ENCODE measurements at regions not wholly inside any gene's neighbourhood (a gene's known extent, or its start where the extent isn't known, plus 50 kb on each side); places are given as distances from the start of the nearest gene placed in this dataset.
"Not testable (repeated sequence)": the region's sequence is repeated elsewhere in the genome, so short reads cannot be mapped to it uniquely, and the experiment has no call there.

GRCh38 chr6:80508885-80509630, 402.6 kb downstream of the BCKDHB start:
- DNase-seq (ENCODE audit: low spot score): no peak

DNA sequence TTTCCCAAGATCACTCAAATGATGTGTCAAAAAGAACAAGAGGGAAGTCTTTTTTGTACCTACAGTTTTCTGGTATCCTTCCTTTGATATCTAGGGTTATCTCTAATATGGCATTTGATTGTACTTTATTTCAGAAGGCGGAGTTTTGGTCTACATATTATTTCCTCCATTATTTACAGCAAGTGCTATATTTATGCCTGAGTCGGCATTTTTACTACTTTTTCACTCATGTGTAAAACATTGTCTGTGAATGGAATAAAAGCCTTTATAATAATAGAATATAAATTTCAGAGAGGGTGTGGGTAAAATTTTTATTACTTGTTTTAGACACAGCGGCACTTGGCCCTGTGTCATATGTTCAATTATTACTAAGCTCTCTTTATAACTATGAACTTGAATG, 398.4 kb downstream of the BCKDHB start:
- no peak for DNase-seq (ENCODE audit: low spot score)

GRCh38 chr6:80503660-80504059, 397.2 kb downstream of the BCKDHB start:
- no peak for DNase-seq (ENCODE audit: low spot score)

- no peak for DNase-seq (ENCODE audit: low spot score)
Measured at GRCh38 chr6:80502871-80503270, 396.4 kb downstream of the BCKDHB start.

DNA sequence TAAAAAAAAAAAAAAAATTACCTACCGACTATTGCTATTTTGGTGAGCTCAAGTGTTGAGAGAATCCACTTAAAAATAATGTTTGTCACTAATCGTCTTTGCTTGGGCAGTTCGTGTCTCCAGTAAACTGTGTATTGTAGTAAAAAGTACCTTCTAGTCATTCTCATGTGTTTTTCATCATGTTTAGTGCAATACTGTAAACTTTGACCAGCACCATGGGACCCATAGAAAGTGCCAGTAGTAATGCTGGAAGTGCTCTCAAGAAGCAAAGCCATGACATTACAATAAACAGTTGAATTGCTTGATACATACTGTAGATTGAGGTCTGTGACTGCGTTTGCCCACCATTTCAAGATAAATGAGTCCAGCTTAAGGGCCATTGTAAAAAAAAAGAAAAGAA, 395.2 kb downstream of the BCKDHB start:
- DNase-seq (ENCODE audit: low spot score): no peak

GRCh38 chr6:80497696-80498486, 391.4 kb downstream of the BCKDHB start:
- DNase-seq (ENCODE audit: low spot score): not testable (repeated sequence)

DNA sequence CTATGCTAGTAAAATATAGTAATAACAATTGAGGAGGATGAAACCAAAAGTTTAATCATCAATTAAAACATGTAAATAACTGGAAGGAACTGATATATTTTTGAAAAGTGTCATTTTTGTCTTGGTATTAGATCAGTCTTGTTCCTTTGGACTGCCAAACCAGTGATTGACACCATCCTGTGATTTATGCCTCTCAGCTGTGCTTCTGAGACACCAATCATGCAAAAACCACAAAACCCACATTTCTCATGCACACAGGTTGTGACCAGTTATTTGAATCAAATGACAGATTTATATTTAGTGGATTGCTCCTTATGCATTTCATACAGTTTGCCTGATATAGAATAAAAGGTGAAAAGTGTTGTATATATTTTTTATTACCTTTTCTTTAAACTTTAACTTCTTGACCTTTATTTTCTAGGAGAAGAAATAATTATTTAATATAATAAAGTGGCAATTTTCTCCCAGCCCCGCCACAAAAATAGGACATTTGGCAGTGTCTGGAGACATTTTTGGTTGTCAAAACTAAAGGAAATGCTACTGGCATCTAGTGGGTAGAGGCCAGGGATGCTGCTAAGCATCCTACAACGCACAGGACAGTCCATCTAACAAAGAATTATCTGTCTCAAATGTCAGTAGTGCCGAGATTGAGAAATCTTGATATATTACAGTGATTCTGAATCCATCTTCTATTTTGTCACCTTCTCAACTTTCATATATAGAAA, 383.6 kb downstream of the BCKDHB start:
- DNase-seq (ENCODE audit: low spot score): no peak

DNA sequence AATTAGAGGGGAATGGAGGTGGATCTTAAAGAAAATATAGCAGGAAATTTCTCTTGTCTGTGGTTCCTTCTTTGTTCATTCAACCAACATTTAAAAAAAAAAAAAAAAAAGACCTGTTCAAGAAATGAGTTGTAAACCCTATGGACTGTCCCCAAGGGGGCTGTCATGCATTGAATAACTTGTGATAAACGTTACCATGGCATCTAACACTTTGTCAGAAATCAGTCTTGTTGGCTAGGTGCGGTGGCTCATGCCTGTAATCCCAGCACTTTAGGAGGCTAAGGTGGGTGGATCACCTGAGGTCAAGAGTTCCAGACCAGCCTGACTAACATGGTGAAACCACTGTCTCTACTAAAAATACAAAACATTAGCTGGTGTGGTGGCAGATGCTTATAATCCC, 381.7 kb downstream of the BCKDHB start:
- DNase-seq (ENCODE audit: low spot score): no peak

DNA sequence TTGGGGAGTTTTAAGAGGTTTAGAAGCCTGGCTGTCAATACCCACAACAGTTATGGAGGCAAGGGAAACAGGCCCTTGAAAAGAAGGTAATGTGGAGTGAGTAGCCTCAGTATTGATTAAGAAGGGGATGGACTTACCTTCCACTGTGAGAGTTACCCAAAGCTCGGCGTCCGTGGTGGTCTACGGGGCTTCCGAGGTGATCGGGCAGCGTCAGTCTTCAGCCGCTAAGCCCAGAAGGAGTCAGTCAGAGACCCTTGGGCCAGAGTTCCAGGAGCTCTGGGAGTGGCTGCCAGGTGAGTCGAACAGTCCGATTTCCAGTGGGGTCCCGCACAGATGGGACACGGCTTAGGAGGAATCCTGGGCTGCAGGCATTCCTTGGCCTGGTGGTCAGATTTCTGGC, 379.0 kb downstream of the BCKDHB start:
- not testable (repeated sequence) for DNase-seq (ENCODE audit: low spot score)

DNA sequence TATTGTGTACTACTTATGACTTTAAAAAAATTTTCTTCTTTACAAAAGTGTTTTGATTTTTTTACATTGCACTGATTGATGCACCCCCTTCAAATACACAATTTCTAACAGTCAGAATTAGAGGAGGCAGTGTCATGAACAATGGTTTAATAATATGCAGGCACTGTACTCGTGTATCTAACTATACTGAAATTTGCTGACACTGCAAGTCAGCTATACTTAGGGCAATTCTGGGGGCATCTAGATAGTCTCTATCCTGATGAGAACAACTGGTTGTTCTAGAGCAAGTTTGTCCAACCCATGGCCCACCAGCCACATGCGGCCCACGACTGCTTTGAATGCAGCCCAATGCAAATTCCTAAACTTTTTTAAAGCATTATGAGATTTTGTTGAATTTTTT, 375.6 kb downstream of the BCKDHB start:
- no peak for DNase-seq (ENCODE audit: low spot score)

GRCh38 chr6:80480421-80481157, 374.1 kb downstream of the BCKDHB start:
- DNase-seq (ENCODE audit: low spot score): no peak

GRCh38 chr6:80478030-80478429, 371.6 kb downstream of the BCKDHB start:
- DNase-seq (ENCODE audit: low spot score): no peak

DNA sequence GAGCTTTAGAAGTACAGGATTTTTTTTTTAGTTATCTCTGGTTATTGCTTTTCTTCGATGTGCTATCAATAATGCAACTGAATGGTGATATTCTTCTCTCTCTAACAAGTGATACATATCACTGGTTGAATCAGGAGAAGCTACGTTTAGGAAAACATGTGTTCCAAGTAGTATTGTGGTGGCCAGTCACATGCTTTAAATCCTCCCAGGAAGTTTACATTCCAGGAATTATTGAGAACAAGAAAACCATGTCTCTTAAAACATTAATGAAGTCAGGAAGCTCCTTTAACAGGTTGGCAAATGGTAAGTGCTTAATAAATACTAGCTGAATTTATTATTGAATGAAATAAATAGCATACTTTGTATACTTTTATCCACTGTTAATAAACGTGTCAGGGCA, 371.1 kb downstream of the BCKDHB start:
- no peak for DNase-seq (ENCODE audit: low spot score)

GRCh38 chr6:80472271-80472670, 365.8 kb downstream of the BCKDHB start:
- DNase-seq (ENCODE audit: low spot score): no peak

GRCh38 chr6:80469977-80470376, 363.5 kb downstream of the BCKDHB start:
- DNase-seq (ENCODE audit: low spot score): no peak

DNA sequence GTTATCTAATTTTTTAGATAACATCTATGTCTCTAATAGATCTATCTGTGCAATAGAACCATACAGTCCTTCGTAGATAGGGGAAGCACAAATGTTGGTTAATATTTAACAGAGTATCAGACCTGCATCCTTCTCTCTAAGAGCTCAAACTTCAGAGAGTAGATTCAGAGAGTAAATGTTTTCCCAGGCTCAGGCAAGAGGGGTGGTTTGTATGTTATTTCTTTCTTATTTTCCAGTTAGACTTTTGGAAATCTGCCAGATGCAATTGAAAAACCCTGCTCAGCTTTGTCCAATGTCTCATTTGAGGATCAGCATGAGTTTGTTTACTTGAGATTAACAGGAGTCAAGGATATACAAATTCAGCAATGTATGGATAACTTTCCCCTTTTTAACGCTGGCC, 361.9 kb downstream of the BCKDHB start:
- DNase-seq (ENCODE audit: low spot score): no peak

- no peak for DNase-seq (ENCODE audit: low spot score)
Measured at GRCh38 chr6:80467408-80467807, 360.9 kb downstream of the BCKDHB start.

DNA sequence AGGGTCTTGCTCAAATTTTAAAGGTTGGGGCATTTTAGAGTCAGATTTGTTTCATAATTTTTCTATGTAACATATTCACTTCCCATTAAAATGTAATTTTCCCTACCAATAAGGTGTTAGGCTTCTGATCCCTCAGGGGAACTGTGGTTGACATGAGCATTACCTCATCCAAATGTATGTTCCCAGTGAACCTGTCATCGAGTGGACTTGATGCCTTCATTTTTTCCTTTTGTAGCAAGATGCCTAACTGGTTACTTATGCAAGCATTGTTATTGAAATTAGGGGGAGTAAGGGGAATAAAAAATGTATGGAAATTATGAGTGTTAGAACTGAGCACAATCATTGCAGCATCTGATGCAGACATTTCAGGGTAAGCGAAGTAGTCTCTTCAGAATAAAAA, 360.5 kb downstream of the BCKDHB start:
- DNase-seq (ENCODE audit: low spot score): no peak

DNA sequence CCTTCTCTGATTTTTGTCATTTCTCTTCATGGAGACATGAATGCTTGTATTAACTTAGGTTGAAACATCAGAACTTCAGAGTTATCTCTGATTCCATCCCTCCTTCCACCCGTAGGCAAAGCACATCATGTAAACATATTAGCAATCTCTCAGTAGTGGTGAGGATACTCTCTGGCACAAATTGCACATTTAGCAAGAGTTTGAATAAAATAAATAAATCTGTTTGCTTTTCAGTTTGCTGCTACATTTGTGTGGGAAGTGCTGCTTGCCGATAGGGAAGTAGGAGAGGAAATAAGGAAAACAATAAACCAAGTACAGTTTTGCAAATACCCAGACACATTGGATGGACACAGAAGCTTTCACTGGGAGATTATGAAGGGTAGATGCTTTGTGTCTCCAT, 359.0 kb downstream of the BCKDHB start:
- DNase-seq (ENCODE audit: low spot score): no peak

DNA sequence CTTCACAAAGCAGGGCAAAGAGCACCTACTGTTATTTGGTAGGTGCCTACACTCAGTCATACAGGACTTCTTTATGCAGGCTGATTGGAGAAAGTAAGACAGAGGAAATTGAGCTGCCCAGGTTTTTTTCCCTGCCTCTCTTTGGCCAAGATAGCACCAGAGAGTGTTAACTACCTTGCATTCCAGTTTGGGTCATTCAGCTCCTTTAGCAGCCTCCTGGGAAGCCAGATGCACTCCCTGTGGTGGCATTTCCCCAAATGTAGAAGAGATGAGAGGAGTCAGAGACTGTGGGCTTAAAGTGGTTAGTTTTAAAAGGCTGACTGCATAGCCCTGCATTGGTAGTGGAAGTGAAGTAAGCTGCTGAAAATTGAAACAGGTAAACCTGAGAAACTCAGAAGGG, 358.4 kb downstream of the BCKDHB start:
- DNase-seq (ENCODE audit: low spot score): no peak

- no peak for DNase-seq (ENCODE audit: low spot score)
Measured at GRCh38 chr6:80463197-80463596, 356.7 kb downstream of the BCKDHB start.

DNA sequence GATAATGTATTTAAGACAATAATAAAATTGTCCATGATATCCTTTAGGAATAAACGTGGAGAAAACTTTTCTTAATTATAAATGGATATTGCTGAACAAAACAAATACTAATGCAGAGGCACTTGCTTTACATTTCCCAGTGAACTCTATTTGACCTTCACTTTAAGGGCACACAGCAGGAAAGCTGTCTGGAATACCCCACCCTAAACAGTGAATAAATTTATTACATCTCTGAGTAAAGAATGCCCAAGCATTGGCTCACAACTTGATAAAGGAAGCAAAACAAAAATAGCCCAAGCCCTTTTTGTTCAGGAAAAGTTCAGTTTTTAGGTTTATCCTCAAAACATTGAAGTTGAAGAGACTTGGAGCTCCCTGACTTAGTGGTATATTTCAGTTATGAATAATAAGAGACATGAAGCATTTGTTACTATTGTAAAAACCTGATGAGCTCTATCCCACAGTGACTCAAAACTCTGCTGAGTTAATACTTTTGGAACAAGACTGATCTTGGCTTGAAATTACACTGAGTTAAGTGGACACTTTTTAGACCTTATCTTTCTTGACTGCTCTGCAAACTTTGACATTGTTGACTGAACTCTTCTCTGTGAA, 353.9 kb downstream of the BCKDHB start:
- peak; percentile 13 for DNase-seq (ENCODE audit: low spot score)

Data from AG20443 (cell line).